ENCODE measurements at regions not wholly inside any gene's neighbourhood (a gene's known extent, or its start where the extent isn't known, plus 50 kb on each side); places are given as distances from the start of the nearest gene placed in this dataset.
A peak's percentile ranks its signal among the peaks of the same experiment; 100 is the strongest.

DNA sequence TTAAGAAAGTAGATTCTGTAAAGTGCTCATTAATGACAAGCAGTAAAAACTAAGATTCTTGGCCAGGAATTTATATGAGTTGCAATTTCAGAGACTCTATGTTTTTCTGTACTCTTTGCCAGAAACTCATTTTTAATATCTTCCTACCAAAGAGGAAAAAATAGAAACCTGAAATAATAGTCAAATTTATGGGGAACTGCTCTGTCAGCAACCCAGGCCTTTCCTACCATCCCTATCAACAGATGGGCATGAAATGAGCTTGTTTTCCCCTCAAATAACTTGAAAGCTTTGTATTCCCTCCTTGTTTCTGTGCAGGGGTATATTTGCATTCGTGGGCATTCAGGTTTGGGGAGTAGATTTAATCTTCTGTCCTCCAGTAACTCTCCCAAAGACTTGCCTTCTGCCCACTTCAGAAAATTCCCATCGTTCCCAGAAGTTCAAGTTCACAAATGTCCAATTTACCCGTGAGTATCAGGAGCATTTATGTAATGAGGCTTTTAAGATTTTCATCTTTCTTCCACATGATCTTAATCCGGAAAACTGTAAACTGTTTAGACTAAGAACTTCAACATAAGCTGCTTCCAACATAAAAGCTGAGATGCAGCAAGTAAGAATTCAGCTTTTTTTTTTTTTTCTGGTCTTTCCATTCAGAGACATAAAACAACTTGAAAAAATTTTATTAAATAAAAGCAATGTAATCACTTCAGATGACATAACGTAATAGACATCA is 363.1 kb downstream of the EFNB2 start:
- no peak for DNase-seq (ENCODE audit: low read depth in 1 of 2, low spot score in 1 of 2)
- Histone ChIP-seq H3K4me3 (no peak overlapping the region), H3K9me3 (ENCODE audit: low read depth) (no peaks in the 10 kb centered on the region), H3K36me3 (no peaks in the 10 kb centered on the region), H3K27me3 (no peaks in the 10 kb centered on the region), H3K4me1 (ENCODE audit: low read depth) (no peaks in the 10 kb centered on the region), H3K27ac (no peak overlapping the region)
- TF ChIP-seq, protein P1, sequence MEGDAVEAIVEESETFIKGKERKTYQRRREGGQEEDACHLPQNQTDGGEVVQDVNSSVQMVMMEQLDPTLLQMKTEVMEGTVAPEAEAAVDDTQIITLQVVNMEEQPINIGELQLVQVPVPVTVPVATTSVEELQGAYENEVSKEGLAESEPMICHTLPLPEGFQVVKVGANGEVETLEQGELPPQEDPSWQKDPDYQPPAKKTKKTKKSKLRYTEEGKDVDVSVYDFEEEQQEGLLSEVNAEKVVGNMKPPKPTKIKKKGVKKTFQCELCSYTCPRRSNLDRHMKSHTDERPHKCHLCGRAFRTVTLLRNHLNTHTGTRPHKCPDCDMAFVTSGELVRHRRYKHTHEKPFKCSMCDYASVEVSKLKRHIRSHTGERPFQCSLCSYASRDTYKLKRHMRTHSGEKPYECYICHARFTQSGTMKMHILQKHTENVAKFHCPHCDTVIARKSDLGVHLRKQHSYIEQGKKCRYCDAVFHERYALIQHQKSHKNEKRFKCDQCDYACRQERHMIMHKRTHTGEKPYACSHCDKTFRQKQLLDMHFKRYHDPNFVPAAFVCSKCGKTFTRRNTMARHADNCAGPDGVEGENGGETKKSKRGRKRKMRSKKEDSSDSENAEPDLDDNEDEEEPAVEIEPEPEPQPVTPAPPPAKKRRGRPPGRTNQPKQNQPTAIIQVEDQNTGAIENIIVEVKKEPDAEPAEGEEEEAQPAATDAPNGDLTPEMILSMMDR (IDR thresholded peaks at IDR 0.05; ENCODE audit: low read depth, low read length): no peak

- Histone ChIP-seq H3K36me3 (no peaks in the 10 kb centered on the region), H3K9me3 (ENCODE audit: low read depth) (no peaks in the 10 kb centered on the region), H3K27ac (no peak overlapping the region), H3K4me1 (ENCODE audit: low read depth) (no peaks in the 10 kb centered on the region), H3K27me3 (no peaks in the 10 kb centered on the region), H3K4me3 (no peak overlapping the region)
- DNase-seq (ENCODE audit: low read depth in 1 of 2, low spot score in 1 of 2): no peak
- TF ChIP-seq, protein P1 (IDR thresholded peaks at IDR 0.05; ENCODE audit: low read depth, low read length): no peak
Observed at GRCh38 chr13:106163426-106163825, 372.0 kb downstream of the EFNB2 start.

DNA sequence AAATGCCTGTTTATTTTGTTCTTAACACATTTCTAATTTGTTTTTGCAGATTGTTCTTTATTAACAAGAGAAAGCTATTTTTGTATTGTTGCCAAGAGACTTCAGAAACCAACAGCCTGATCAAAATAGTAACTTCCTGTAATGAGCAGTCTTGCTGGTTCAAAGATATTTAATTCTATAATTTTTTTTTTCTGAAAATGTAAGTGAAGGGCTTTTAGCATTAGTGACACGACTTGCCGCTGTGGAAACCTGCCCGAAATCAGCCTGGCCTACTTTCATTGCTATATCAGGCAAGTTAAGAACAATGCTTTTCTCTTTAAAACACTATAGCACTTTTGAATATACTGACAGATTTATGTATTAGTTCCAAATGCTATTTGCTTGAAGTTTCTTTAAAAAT is 374.3 kb downstream of the EFNB2 start:
- H3K27ac ChIP-seq: no peak overlapping the region

GRCh38 chr13:106159295-106160195 is 375.9 kb downstream of the EFNB2 start:
- no peak for DNase-seq (ENCODE audit: low read depth in 1 of 2, low spot score in 1 of 2)
- TF ChIP-seq, protein P1 (IDR thresholded peaks at IDR 0.05; ENCODE audit: low read depth, low read length): no peak
- Histone ChIP-seq H3K36me3 (no peaks in the 10 kb centered on the region), H3K9me3 (ENCODE audit: low read depth) (no peaks in the 10 kb centered on the region), H3K4me3 (no peak overlapping the region), H3K27me3 (no peaks in the 10 kb centered on the region), H3K27ac (no peak overlapping the region), H3K4me1 (ENCODE audit: low read depth) (no peaks in the 10 kb centered on the region)

More for the DNA sequence above, 374.3 kb downstream of the EFNB2 start:
- TF ChIP-seq, protein P1 (IDR thresholded peaks at IDR 0.05; ENCODE audit: low read depth, low read length): no peak
- Histone ChIP-seq H3K36me3 (no peaks in the 10 kb centered on the region), H3K4me3 (no peak overlapping the region), H3K4me1 (ENCODE audit: low read depth) (no peaks in the 10 kb centered on the region), H3K9me3 (ENCODE audit: low read depth) (no peaks in the 10 kb centered on the region), H3K27me3 (no peaks in the 10 kb centered on the region)
- DNase-seq (ENCODE audit: low read depth in 1 of 2, low spot score in 1 of 2): peak in 1 of 2 donors; percentile 13

GRCh38 chr13:106156468-106156867 is 379.0 kb downstream of the EFNB2 start:
- DNase-seq (ENCODE audit: low read depth in 1 of 2, low spot score in 1 of 2): peak in 1 of 2 donors; percentile 90
- TF ChIP-seq, protein P1 (IDR thresholded peaks at IDR 0.05; ENCODE audit: low read depth, low read length): no peak
- Histone ChIP-seq H3K27ac (no peak overlapping the region), H3K36me3 (no peaks in the 10 kb centered on the region), H3K9me3 (ENCODE audit: low read depth) (no peaks in the 10 kb centered on the region), H3K27me3 (no peaks in the 10 kb centered on the region), H3K4me1 (ENCODE audit: low read depth) (no peaks in the 10 kb centered on the region), H3K4me3 (no peak overlapping the region)

All from cardiac muscle cell (in vitro differentiated cells and primary cell).